Heart left ventricle (tissue), 13 donors: ENCODE measurements at regions not wholly inside any gene's neighbourhood (a gene's known extent, or its start where the extent isn't known, plus 50 kb on each side); places are given as distances from the start of the nearest gene placed in this dataset.

Experiments used
- CTCF ChIP-seq, 12 donors: fragments of 200-600 bp; sonication (generic) in 4 of 12; IDR thresholded peaks; one replicate each; pipeline versions ENCODE4 v1.5.0 to v1.8.0; 2018 to 2022; ENCODE audit warnings: antibody characterized with exemption in 12 of 12, mild to moderate bottlenecking in 5 of 12
- POLR2A ChIP-seq, 2 donors: fragments of 450-650 bp; IDR thresholded peaks; one replicate each; pipeline ENCODE4 v1.6.1; 2017; ENCODE audit warnings: antibody characterized with exemption in 2 of 2, mild to moderate bottlenecking in 2 of 2, moderate library complexity in 2 of 2
- donor health status: ischemic (EF 13 %, LVEDD 7.1; RV severe dilation, severe dysfunction).
- donor health status: DM: no; HTN: yes; CAD: no.
- donor health status: DM: no; HTN: no; CAD: no.
- donor health status: ischemic (EF 25% LVEDD 6.9; RV normal size, moderate dysfunction).
- donor health status: ischemic (EF 25% LVEDD 5.7; RV mildly dilated, moderate dysfunction).
- donor health status: ischemic (EF 35%, LVEDD 5.7; RV mildly dilated, moderate dysfunction).
- donor health status: nonischemic (EF 11% LVEDD 7.7; RV severe dilation, severe dysfunction).
- donor health status: DM: yes; HTN: yes; CAD: no.
- donor health status: PGD.
- donor health status: ischemic (EF 29% LVEDD 5.4; RV normal size, mild dysfunction).
- donor health status: nonischemic (EF 23%, LVEDD 6.1; RV moderate dilation, normal function).

GRCh38 chr2:40877734-40878288, 425.9 kb upstream of the SLC8A1 start:
- TF ChIP-seq CTCF (IDR thresholded peaks at IDR 0.05), result no peak
- TF ChIP-seq POLR2A (IDR thresholded peaks at IDR 0.05), result no peak
